ENCODE measurements at regions not wholly inside any gene's neighbourhood (a gene's known extent, or its start where the extent isn't known, plus 50 kb on each side); places are given as distances from the start of the nearest gene placed in this dataset.

- no peak overlapping the region for H3K9ac ChIP-seq (ENCODE audit: low read length)
- no peaks in the 10 kb centered on the region for H3K27me3 ChIP-seq (ENCODE audit: control insufficient read depth, insufficient read depth, low read length)
- H3K4me1 ChIP-seq (ENCODE audit: control insufficient read depth, insufficient read depth, low read length) = no peaks in the 10 kb centered on the region
- no peaks in the 10 kb centered on the region for H3K36me3 ChIP-seq (ENCODE audit: control insufficient read depth, insufficient read depth, low read length)
- no peak overlapping the region for H3K4me3 ChIP-seq (ENCODE audit: low read length)
- no peak overlapping the region for H3K27ac ChIP-seq (ENCODE audit: low read depth, low read length)
Observed at GRCh38 chr14:96617635-96618034, 115.5 kb downstream of the PAPOLA start.

DNA sequence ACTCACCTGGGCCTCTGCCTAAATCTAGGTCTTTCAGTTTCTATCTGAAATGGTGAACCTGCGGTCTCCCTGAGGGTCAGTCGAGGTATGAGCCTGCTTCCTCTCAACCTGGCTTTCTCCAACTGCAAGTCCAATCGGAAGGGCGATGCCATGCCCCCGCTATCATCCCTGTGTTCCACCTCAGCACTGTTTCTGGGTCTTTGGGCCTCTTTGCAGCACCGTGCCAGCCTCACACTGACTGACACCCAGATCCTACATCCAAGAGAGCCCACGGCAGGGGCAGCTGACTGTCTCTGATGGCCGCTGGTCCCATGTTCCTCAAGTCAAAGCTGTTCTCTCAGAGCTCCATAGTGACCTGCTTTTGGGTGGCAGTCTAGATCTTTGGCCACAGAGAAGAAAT lies 120.7 kb downstream of the PAPOLA start:
- H3K36me3 ChIP-seq (ENCODE audit: control insufficient read depth, insufficient read depth, low read length) = no peaks in the 10 kb centered on the region
- peaks cover 2% of the 10 kb centered on the region for H3K27me3 ChIP-seq (ENCODE audit: control insufficient read depth, insufficient read depth, low read length)
- H3K4me3 ChIP-seq (ENCODE audit: low read length) = no peak overlapping the region
- no peaks in the 10 kb centered on the region for H3K4me1 ChIP-seq (ENCODE audit: control insufficient read depth, insufficient read depth, low read length)
- H3K9ac ChIP-seq (ENCODE audit: low read length) = no peak overlapping the region
- H3K27ac ChIP-seq (ENCODE audit: low read depth, low read length) = no peak overlapping the region

DNA sequence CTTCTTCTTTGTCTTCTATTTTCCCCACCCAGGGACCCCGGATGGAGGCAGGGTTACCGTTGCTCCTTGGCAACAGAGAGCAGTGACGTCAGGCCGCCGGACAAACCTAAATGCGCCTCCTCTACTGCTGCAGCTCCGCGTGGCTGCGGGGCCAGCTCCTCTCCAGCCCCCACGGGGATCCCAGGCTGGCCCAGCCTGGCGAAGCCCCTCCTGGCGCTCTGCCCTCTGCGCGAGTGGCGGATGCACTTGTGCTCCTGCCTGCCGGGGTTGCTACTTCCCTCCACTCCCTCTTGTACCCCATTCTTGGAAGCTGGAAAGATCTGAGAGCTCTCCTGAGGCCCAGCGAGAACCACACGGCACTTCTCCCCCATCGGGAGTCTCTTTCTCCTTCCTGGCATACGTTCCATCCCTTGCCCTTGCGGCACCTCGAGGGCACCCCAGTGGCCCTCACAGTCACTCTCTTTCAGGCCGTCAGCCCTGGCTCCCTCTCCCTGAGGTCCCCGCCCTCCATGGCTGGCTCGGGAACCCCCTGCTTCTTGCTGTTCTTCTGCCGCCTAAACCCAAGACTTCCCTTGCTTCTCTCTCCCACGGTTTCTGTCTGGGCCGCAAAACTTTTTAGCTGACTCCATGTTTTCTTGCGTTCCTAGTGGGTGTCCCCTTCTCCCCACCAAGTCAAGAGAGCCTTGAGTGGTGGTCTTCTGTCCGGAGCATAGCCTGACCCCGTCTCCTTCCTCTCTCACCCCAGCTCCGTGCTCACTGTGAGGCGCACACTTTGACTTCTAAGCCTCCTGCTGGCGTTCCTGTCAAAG lies 121.7 kb downstream of the PAPOLA start:
- no peaks in the 10 kb centered on the region for H3K36me3 ChIP-seq (ENCODE audit: control insufficient read depth, insufficient read depth, low read length)
- peaks cover 2% of the 10 kb centered on the region for H3K27me3 ChIP-seq (ENCODE audit: control insufficient read depth, insufficient read depth, low read length)
- no peaks in the 10 kb centered on the region for H3K4me1 ChIP-seq (ENCODE audit: control insufficient read depth, insufficient read depth, low read length)
- H3K9ac ChIP-seq (ENCODE audit: low read length) = no peak overlapping the region
- no peak overlapping the region for H3K4me3 ChIP-seq (ENCODE audit: low read length)
- no peak overlapping the region for H3K27ac ChIP-seq (ENCODE audit: low read depth, low read length)

DNA sequence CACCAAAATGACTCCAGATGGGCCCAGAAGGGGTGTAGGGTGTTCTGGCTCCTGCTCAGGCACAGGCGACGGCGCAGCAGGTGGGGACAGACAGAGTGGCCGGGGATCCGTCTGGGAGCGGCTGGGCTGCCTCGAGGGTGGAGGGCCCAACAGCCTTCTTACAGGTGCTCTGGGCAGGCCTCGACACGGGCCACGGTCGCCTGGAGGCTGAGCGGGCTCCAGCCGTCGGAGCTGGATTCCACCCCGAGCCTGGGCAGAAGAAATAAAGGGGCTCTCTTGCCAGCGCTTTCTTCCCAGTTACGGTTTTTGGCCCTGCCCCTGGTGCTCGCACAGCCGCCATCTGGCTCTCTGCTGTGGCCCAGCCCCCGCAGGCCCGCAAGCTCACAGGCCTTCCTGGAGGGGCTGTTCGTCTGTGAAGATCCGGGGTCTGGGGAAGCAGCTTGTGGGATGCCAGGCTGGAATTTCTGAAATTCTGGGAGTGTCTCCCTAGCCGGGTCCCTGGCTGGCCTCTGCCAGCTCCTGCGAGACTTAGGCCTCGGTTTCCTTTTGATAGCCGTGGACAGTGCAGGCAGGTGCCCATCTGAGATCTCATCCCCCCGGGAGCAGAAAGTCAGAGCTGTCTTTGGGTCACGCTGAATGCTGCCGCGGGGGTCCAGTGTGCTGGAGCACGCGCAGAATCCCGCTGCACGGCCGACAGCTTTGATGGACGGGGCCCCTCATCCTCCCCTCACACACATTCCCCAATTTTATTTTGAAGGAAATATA lies 122.7 kb downstream of the PAPOLA start:
- Histone ChIP-seq H3K36me3 (ENCODE audit: control insufficient read depth, insufficient read depth, low read length) (no peaks in the 10 kb centered on the region), H3K27ac (ENCODE audit: low read depth, low read length) (no peak overlapping the region), H3K27me3 (ENCODE audit: control insufficient read depth, insufficient read depth, low read length) (peaks cover 2% of the 10 kb centered on the region), H3K4me3 (ENCODE audit: low read length) (no peak overlapping the region), H3K9ac (ENCODE audit: low read length) (no peak overlapping the region), H3K4me1 (ENCODE audit: control insufficient read depth, insufficient read depth, low read length) (no peaks in the 10 kb centered on the region)

DNA sequence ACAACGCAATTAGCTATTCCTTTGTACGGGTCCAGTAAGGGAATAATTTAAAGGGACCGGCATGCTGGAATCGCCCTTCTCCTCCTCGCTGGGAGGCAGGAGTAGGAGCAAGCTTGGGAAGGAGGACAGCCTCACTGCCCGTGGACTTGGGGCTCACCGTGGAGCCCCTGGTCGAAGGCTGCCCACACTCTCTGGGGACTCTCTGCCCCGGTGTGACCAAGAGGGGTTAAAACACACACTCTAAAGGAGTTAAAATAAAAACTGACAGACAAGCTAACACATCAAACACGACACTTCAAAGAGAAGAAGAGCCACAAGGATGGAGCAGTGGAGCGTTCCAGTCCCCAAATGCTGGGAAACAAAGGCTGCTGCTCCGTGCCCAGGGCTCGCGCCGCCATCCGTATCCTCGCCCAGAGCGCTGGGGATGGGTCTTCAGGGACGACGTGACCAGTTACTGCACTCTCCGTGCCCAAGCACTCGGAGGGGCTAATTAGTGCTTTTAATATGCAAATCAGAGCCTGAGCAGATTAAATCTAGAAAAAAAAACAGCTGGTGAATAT lies 123.3 kb downstream of the PAPOLA start:
- Histone ChIP-seq H3K4me3 (ENCODE audit: low read length) (no peak overlapping the region), H3K4me1 (ENCODE audit: control insufficient read depth, insufficient read depth, low read length) (no peaks in the 10 kb centered on the region), H3K36me3 (ENCODE audit: control insufficient read depth, insufficient read depth, low read length) (no peaks in the 10 kb centered on the region), H3K27ac (ENCODE audit: low read depth, low read length) (no peak overlapping the region), H3K9ac (ENCODE audit: low read length) (no peak overlapping the region), H3K27me3 (ENCODE audit: control insufficient read depth, insufficient read depth, low read length) (peaks cover 2% of the 10 kb centered on the region)

GRCh38 chr14:96626121-96626768 lies 124.1 kb downstream of the PAPOLA start:
- Histone ChIP-seq H3K9ac (ENCODE audit: low read length) (no peak overlapping the region), H3K27me3 (ENCODE audit: control insufficient read depth, insufficient read depth, low read length) (peaks cover 2% of the 10 kb centered on the region), H3K4me3 (ENCODE audit: low read length) (no peak overlapping the region)

DNA sequence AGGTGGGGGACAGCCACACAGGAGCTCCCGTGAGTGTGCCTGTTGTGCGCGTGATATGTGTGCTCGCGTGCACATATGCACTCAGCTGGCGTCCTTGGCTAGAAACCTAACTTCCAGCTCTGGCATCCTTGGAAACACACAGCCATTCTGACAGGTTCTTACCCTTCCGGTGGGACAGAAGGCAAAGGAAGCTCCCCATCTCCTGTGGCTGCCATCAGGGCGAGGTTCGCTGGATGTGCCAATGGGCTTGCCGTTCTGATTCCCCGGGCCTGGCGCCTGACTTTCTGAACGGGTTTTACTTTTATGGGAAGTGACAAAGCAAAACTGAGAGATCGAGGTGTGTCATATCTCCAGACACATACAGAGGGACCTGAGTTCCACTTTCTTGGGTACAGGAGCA lies 124.7 kb downstream of the PAPOLA start:
- Histone ChIP-seq H3K4me1 (ENCODE audit: control insufficient read depth, insufficient read depth, low read length) (no peaks in the 10 kb centered on the region), H3K27me3 (ENCODE audit: control insufficient read depth, insufficient read depth, low read length) (peaks cover 2% of the 10 kb centered on the region), H3K4me3 (ENCODE audit: low read length) (no peak overlapping the region), H3K36me3 (ENCODE audit: control insufficient read depth, insufficient read depth, low read length) (no peaks in the 10 kb centered on the region), H3K27ac (ENCODE audit: low read depth, low read length) (no peak overlapping the region), H3K9ac (ENCODE audit: low read length) (no peak overlapping the region)

More at GRCh38 chr14:96626121-96626768, 124.1 kb downstream of the PAPOLA start:
- no peak overlapping the region for H3K27ac ChIP-seq (ENCODE audit: low read depth, low read length)
- H3K36me3 ChIP-seq (ENCODE audit: control insufficient read depth, insufficient read depth, low read length) = no peaks in the 10 kb centered on the region
- H3K4me1 ChIP-seq (ENCODE audit: control insufficient read depth, insufficient read depth, low read length) = no peaks in the 10 kb centered on the region

GRCh38 chr14:96627386-96627785 lies 125.2 kb downstream of the PAPOLA start:
- peaks cover 2% of the 10 kb centered on the region for H3K27me3 ChIP-seq (ENCODE audit: control insufficient read depth, insufficient read depth, low read length)
- no peaks in the 10 kb centered on the region for H3K4me1 ChIP-seq (ENCODE audit: control insufficient read depth, insufficient read depth, low read length)
- H3K9ac ChIP-seq (ENCODE audit: low read length) = no peak overlapping the region
- no peaks in the 10 kb centered on the region for H3K36me3 ChIP-seq (ENCODE audit: control insufficient read depth, insufficient read depth, low read length)
- no peak overlapping the region for H3K4me3 ChIP-seq (ENCODE audit: low read length)
- no peak overlapping the region for H3K27ac ChIP-seq (ENCODE audit: low read depth, low read length)

- Histone ChIP-seq H3K27ac (ENCODE audit: low read depth, low read length) (no peak overlapping the region), H3K27me3 (ENCODE audit: control insufficient read depth, insufficient read depth, low read length) (no peaks in the 10 kb centered on the region), H3K36me3 (ENCODE audit: control insufficient read depth, insufficient read depth, low read length) (no peaks in the 10 kb centered on the region), H3K4me1 (ENCODE audit: control insufficient read depth, insufficient read depth, low read length) (no peaks in the 10 kb centered on the region), H3K4me3 (ENCODE audit: low read length) (no peak overlapping the region), H3K9ac (ENCODE audit: low read length) (no peak overlapping the region)
Observed at GRCh38 chr14:96627811-96628775, 125.9 kb downstream of the PAPOLA start.

DNA sequence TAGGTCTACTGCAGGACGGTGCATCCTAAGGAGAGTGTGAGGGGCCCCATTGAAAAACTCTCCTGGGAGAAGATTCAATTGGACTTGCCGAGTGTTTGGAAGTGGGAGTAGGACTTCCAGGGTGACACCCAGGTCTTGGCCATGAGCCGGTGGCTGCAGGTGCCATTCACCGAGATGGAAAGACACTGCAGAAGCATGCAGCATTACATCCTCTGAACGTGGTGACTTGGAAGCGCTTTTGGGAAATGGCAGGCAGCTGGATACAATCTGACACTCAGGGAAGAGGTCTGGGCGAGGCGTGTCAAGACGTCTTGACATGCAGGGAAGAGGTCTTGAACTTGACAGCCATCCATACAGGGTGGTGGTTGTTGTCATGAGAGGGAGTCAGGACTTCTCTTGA lies 126.9 kb downstream of the PAPOLA start:
- Histone ChIP-seq H3K4me1 (ENCODE audit: control insufficient read depth, insufficient read depth, low read length) (no peaks in the 10 kb centered on the region), H3K27ac (ENCODE audit: low read depth, low read length) (no peak overlapping the region), H3K36me3 (ENCODE audit: control insufficient read depth, insufficient read depth, low read length) (no peaks in the 10 kb centered on the region), H3K4me3 (ENCODE audit: low read length) (no peak overlapping the region), H3K9ac (ENCODE audit: low read length) (no peak overlapping the region), H3K27me3 (ENCODE audit: control insufficient read depth, insufficient read depth, low read length) (no peaks in the 10 kb centered on the region)

- H3K4me3 ChIP-seq (ENCODE audit: low read length) = no peak overlapping the region
- H3K36me3 ChIP-seq (ENCODE audit: control insufficient read depth, insufficient read depth, low read length) = no peaks in the 10 kb centered on the region
- H3K27ac ChIP-seq (ENCODE audit: low read depth, low read length) = no peak overlapping the region
- no peaks in the 10 kb centered on the region for H3K27me3 ChIP-seq (ENCODE audit: control insufficient read depth, insufficient read depth, low read length)
- no peaks in the 10 kb centered on the region for H3K4me1 ChIP-seq (ENCODE audit: control insufficient read depth, insufficient read depth, low read length)
- H3K9ac ChIP-seq (ENCODE audit: low read length) = no peak overlapping the region
Observed at GRCh38 chr14:96629558-96630222, 127.5 kb downstream of the PAPOLA start.
